ENCODE measurements at regions not wholly inside any gene's neighbourhood (a gene's known extent, or its start where the extent isn't known, plus 50 kb on each side); places are given as distances from the start of the nearest gene placed in this dataset.
"Not testable (repeated sequence)": the region's sequence is repeated elsewhere in the genome, so short reads cannot be mapped to it uniquely, and the experiment has no call there.

GRCh38 chr18:22283855-22284254 is 114.5 kb downstream of the GATA6 start:
- DNase-seq = not testable (repeated sequence)

- no peak for DNase-seq
These were observed 114.0 kb downstream of the GATA6 start for GRCh38 chr18:22283397-22283796.

- no peak for DNase-seq
These were observed 113.7 kb downstream of the GATA6 start for GRCh38 chr18:22283116-22283395.

GRCh38 chr18:22282311-22283115 is 113.1 kb downstream of the GATA6 start:
- DNase-seq = no peak

GRCh38 chr18:22280453-22280750 is 111.0 kb downstream of the GATA6 start:
- no peak for DNase-seq

- DNase-seq = no peak
These were observed 110.5 kb downstream of the GATA6 start for GRCh38 chr18:22279741-22280452.

- no peak for DNase-seq
These were observed 109.4 kb downstream of the GATA6 start for GRCh38 chr18:22278798-22279197.

GRCh38 chr18:22277758-22278157 is 108.4 kb downstream of the GATA6 start:
- DNase-seq = no peak

GRCh38 chr18:22276334-22276713 is 106.9 kb downstream of the GATA6 start:
- no peak for DNase-seq

- no peak for DNase-seq
These were observed 106.4 kb downstream of the GATA6 start for GRCh38 chr18:22275706-22276333.

- DNase-seq = no peak
These were observed 104.0 kb downstream of the GATA6 start for GRCh38 chr18:22273101-22274039.

- no peak for DNase-seq
These were observed 102.9 kb downstream of the GATA6 start for GRCh38 chr18:22272242-22272641.

- no peak for DNase-seq
These were observed 101.6 kb downstream of the GATA6 start for GRCh38 chr18:22271030-22271429.

- no peak for DNase-seq
These were observed 99.3 kb downstream of the GATA6 start for GRCh38 chr18:22268641-22269128.

GRCh38 chr18:22267697-22268096 is 98.3 kb downstream of the GATA6 start:
- DNase-seq = no peak

- DNase-seq = no peak
These were observed 97.8 kb downstream of the GATA6 start for GRCh38 chr18:22267225-22267624.

GRCh38 chr18:22265838-22266237 is 96.4 kb downstream of the GATA6 start:
- DNase-seq = no peak

- DNase-seq = no peak
These were observed 90.9 kb downstream of the GATA6 start for GRCh38 chr18:22260208-22260820.

- no peak for DNase-seq
These were observed 87.7 kb downstream of the GATA6 start for GRCh38 chr18:22257022-22257543.

GRCh38 chr18:22254088-22254487 is 84.7 kb downstream of the GATA6 start:
- DNase-seq = no peak

GRCh38 chr18:22253676-22254075 is 84.3 kb downstream of the GATA6 start:
- no peak for DNase-seq

- DNase-seq = no peak
These were observed 83.8 kb downstream of the GATA6 start for GRCh38 chr18:22253156-22253555.
